Colonic mucosa (tissue), 4 donors: ENCODE measurements at regions not wholly inside any gene's neighbourhood (a gene's known extent, or its start where the extent isn't known, plus 50 kb on each side); places are given as distances from the start of the nearest gene placed in this dataset.
"Not testable (repeated sequence)": the region's sequence is repeated elsewhere in the genome, so short reads cannot be mapped to it uniquely, and the experiment has no call there.

Source experiments
- DNase-seq: peaks from one replicate; pipeline ENCODE4 v3.0.0-alpha.2; 2020
- H3K27ac ChIP-seq: fragments of 200-600 bp; one replicate; pipeline ENCODE4 v1.8.0; 2021
- H3K27me3 ChIP-seq: fragments of 200-600 bp; one replicate; pipeline ENCODE4 v1.8.0; 2021
- H3K36me3 ChIP-seq: fragments of 200-600 bp; one replicate; pipeline ENCODE4 v1.8.0; 2021
- H3K4me1 ChIP-seq: fragments of 200-600 bp; one replicate; pipeline ENCODE4 v1.8.0; 2021; ENCODE audit warnings: mild to moderate bottlenecking
- H3K4me3 ChIP-seq: fragments of 200-600 bp; one replicate; pipeline ENCODE4 v1.8.0; 2021
- H3K9ac ChIP-seq, 2 donors: one replicate each; pipeline ENCODE4 v1.7.0; 2013; ENCODE audit warnings: control low read depth in 2 of 2, low read depth in 2 of 2, low read length in 2 of 2
- H3K9me3 ChIP-seq: fragments of 200-600 bp; one replicate; pipeline ENCODE4 v1.8.0; 2021
- intact Hi-C: fragments of 100-400 bp; cut with DNase I; formaldehyde crosslinking; loops from one replicate; pipeline ENCODE4 v1.14.1; 2022
- TF ChIP-seq, protein P1 (sequence below): fragments of 200-600 bp; IDR thresholded peaks from one replicate; pipeline ENCODE4 v1.8.0; 2022; ENCODE audit warnings: antibody characterized with exemption, mild to moderate bottlenecking
- donor health status: healthy.
- donor health status: DM: no; HTN: no; CAD: no.
- donor health status: DM: no; HTN: no; CAD: no.

- no peaks in the 10 kb centered on the region for H3K27me3 ChIP-seq
- intact Hi-C loops = no loop called here
- no peak overlapping the region for H3K4me3 ChIP-seq
- TF ChIP-seq, protein P1, sequence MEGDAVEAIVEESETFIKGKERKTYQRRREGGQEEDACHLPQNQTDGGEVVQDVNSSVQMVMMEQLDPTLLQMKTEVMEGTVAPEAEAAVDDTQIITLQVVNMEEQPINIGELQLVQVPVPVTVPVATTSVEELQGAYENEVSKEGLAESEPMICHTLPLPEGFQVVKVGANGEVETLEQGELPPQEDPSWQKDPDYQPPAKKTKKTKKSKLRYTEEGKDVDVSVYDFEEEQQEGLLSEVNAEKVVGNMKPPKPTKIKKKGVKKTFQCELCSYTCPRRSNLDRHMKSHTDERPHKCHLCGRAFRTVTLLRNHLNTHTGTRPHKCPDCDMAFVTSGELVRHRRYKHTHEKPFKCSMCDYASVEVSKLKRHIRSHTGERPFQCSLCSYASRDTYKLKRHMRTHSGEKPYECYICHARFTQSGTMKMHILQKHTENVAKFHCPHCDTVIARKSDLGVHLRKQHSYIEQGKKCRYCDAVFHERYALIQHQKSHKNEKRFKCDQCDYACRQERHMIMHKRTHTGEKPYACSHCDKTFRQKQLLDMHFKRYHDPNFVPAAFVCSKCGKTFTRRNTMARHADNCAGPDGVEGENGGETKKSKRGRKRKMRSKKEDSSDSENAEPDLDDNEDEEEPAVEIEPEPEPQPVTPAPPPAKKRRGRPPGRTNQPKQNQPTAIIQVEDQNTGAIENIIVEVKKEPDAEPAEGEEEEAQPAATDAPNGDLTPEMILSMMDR = no peak
- no peaks in the 10 kb centered on the region for H3K36me3 ChIP-seq
- no peak for DNase-seq
- no peaks in the 10 kb centered on the region for H3K4me1 ChIP-seq
- no peak overlapping the region for H3K27ac ChIP-seq
- H3K9me3 ChIP-seq = no peaks in the 10 kb centered on the region
- no peak overlapping the region for H3K9ac ChIP-seq
Measured at GRCh38 chr14:42980419-42980818, 1373.7 kb downstream of the LRFN5 start.

GRCh38 chr14:42973171-42973570 lies 1366.5 kb downstream of the LRFN5 start:
- intact Hi-C loops, H3K36me3 ChIP-seq, H3K9ac ChIP-seq, H3K27ac ChIP-seq, DNase-seq, H3K27me3 ChIP-seq, H3K9me3 ChIP-seq, H3K4me3 ChIP-seq, H3K4me1 ChIP-seq: not testable (repeated sequence)

GRCh38 chr14:42965512-42965911 lies 1358.8 kb downstream of the LRFN5 start:
- Histone ChIP-seq H3K36me3 (no peaks in the 10 kb centered on the region), H3K27me3 (no peaks in the 10 kb centered on the region), H3K9ac (no peak overlapping the region), H3K4me1 (no peaks in the 10 kb centered on the region), H3K27ac (no peak overlapping the region), H3K9me3 (no peaks in the 10 kb centered on the region), H3K4me3 (no peak overlapping the region)
- TF ChIP-seq, protein P1 = no peak
- DNase-seq = no peak
- intact Hi-C loops = no loop called here

DNA sequence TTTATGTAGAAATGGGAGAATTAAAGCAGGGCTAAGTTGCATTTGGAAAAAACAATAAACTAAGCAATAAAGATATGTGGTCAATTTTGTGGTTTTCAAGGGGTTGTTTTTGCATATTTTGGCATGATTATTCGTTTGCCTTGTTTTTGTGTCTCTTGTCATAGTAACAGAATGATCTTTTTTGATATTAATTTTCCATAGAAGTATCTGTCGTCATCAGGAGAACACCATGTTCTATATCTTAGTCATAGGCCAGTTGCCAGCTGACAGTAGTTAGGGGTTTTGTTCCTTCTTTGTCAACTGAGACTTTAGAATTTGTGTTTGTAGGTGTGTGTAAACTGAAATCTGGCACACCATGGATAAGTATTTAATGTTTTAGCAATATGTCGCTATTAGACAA lies 1354.8 kb downstream of the LRFN5 start:
- no peaks in the 10 kb centered on the region for H3K36me3 ChIP-seq
- intact Hi-C loops = no loop called here

GRCh38 chr14:42950363-42950762 lies 1343.7 kb downstream of the LRFN5 start:
- Histone ChIP-seq H3K36me3 (no peaks in the 10 kb centered on the region), H3K4me1 (no peaks in the 10 kb centered on the region), H3K9me3 (no peaks in the 10 kb centered on the region), H3K27me3 (no peaks in the 10 kb centered on the region), H3K9ac (no peak overlapping the region), H3K27ac (no peak overlapping the region), H3K4me3 (no peak overlapping the region)
- TF ChIP-seq, protein P1 = no peak
- DNase-seq = no peak
- intact Hi-C loops = no loop called here

More for the DNA sequence above, 1354.8 kb downstream of the LRFN5 start:
- H3K4me3 ChIP-seq = no peak overlapping the region
- TF ChIP-seq, protein P1 = no peak
- H3K9ac ChIP-seq = no peak overlapping the region
- no peak for DNase-seq
- H3K4me1 ChIP-seq = no peaks in the 10 kb centered on the region
- H3K27me3 ChIP-seq = no peaks in the 10 kb centered on the region
- no peak overlapping the region for H3K27ac ChIP-seq
- H3K9me3 ChIP-seq = no peaks in the 10 kb centered on the region

- H3K27me3 ChIP-seq = no peaks in the 10 kb centered on the region
- H3K9me3 ChIP-seq = no peaks in the 10 kb centered on the region
- no peak for DNase-seq
- no peak overlapping the region for H3K9ac ChIP-seq
- no peaks in the 10 kb centered on the region for H3K36me3 ChIP-seq
- H3K4me3 ChIP-seq = no peak overlapping the region
- intact Hi-C loops = no loop called here
- no peaks in the 10 kb centered on the region for H3K4me1 ChIP-seq
- H3K27ac ChIP-seq = no peak overlapping the region
- TF ChIP-seq, protein P1 = no peak
Measured at GRCh38 chr14:42947991-42948390, 1341.3 kb downstream of the LRFN5 start.
